Stimulated activated CD8-positive, alpha-beta memory T cell treated with anti-CD3 and anti-CD28 coated beads, Interleukin-12 subunit alpha, Interleukin-12 subunit beta, amount 100 ng/mL, for 4 hours (primary cell): ENCODE measurements at regions not wholly inside any gene's neighbourhood (a gene's known extent, or its start where the extent isn't known, plus 50 kb on each side); places are given as distances from the start of the nearest gene placed in this dataset.
"Not testable (repeated sequence)": the region's sequence is repeated elsewhere in the genome, so short reads cannot be mapped to it uniquely, and the experiment has no call there.

Experiments
- DNase-seq: peaks from one replicate; pipeline ENCODE4 v3.0.0-alpha.2; 2020; ENCODE audit warnings: low read depth

DNA sequence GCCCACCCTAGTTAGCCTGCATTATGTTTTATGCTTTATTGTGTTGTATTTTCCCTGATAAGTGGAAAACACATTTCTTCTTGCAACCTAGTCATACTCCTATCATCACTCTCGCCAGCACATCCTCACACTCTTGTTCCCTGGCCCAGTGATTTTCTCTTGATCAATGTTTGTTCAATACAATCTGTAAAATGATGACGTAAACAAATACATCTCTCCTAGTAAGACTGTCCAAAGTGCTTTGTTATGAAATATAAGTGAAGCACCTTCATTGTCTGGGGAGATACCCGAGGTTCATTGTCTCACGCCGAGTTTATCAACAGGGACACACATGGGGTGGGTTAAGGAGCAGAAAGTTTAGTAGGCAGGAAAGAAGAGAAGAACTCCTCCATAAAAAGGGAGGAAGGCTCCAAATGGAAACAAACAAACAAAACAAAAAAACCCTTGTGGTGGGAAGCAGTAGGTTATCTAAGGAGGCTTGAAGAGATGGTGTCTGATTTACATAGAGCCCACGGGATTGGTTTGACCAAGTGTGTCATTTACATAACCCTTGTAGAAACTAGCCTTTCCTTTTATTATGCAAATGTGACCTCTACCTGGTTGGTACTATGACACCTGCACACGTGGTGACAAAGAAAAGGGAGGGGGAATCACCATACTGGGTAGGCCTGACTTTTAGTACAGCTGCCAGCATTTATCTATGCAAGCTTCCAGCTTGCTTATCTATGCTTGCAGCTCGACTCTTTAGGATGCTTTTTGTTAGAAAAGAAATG, 1317.9 kb upstream of the SPRY2 start:
- DNase-seq = no peak

DNA sequence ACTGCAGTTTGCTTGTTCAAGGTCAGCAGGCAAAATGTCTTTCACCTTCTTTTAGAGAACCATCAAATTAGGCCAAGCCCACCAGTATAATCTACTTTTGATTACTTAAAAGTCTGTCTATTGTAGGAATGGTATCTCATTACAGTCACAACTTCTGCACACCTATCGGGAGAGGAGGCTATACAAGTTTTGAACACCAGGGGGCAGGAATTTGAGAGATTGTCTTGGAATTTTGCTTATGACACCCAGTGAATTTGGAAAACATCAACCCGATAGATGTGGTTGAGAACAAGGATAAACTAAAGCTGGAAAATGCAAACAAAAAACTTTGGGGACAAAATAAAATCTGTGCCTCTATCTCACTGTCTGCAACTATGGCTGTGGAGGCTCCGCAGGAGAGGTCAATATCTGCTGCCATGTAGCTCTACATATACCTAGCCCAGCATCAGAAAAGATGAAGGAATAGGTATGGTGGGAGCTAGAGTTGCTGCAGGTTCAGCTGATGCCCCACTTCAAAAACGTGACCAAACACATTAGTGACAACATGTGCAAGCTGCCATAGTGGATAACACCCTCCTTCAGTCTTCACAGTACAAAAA, 1299.2 kb upstream of the SPRY2 start:
- DNase-seq = no peak

DNA sequence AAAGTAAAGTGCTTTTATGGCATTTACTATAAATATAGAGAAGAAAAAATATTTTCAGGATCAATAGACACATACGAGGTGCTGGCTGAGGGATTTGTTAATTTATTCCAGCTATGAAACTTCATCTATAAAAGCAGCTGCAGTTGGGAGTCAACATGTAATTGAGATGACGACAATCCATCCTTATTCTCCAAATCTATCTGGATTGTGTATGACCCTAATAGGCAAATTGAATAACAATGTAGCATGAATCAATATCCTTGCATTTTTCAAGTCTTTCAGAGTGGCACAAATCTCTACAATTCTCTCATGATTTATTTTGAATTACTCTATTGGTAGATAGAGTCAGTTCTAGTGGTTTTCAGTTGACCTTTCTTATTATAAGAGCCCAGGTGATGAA, 1296.5 kb upstream of the SPRY2 start:
- DNase-seq = no peak

DNA sequence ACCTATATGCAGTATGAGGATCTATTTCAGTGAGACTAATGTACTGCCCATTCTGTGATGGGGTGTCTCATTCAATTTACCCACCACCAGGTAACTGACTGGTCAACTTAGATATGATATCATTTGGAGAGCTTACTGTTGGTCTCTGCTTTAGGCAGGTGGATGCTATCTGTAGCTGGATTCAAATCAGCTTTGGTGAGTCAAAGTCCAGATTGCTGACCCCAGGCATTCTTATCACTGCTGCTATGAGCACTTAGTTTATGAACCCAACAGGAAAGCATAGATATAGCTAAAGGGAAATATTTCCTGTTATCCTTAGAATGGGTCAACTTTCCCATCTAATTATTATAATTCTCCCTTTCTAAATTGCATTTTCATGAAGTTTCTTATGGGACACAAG, 1295.2 kb upstream of the SPRY2 start:
- DNase-seq = no peak

DNA sequence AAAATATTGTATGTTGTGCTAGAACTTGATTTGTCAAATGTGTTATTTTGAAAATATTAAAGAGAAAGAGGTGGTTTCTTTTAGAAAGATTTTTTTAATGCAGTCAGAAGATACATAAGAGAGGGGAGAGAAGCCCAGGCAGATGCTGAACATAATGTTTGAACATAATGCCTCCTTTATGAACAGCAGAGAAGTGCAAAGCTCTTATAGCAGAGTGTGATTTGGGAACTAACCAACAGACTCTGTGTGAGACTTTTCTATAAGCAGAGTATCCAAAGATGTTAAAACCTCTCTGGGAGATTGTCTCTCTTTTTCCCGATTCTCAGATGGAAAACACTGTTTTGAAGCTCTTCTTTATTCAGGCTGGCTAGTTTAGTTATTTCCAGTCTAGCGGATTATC, 1274.1 kb upstream of the SPRY2 start:
- no peak for DNase-seq

DNA sequence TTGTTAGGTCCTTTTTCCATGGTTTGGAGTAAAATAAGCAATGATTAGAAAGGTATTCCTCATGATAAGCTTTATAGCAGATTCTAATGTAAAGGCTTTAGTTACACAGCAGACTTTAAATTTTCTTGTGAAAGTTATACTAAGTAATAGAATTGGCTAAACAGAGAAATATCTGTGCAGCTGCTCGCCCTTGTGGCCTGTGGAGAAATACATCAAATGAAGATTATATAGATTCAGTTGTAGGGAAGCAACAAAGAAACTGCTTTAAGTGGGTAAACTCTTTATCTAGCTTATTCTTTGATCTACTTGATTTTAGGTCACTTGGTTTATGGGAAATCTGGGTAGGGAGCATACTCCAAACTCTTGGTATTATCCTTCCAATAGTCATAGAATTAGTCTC, 1269.7 kb upstream of the SPRY2 start:
- DNase-seq = no peak

DNA sequence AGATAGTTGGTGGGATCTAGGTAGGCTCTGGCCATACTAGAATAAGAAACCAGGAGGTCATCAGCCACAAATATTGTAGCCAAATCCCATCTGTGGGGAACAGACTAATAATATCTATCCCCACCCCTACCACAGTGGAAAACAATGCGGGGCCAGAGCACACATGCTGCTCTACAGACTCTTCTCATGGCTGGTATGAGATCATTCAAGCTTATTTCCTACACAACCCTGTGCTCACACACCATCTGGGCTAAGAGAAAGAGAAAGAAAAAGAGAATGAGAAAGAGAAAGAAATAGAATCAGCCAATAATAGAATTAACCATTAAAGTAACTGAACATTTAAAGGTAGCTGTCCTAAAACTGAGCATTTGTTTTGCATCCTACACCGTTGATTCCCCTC, 1268.4 kb upstream of the SPRY2 start:
- DNase-seq = no peak

DNA sequence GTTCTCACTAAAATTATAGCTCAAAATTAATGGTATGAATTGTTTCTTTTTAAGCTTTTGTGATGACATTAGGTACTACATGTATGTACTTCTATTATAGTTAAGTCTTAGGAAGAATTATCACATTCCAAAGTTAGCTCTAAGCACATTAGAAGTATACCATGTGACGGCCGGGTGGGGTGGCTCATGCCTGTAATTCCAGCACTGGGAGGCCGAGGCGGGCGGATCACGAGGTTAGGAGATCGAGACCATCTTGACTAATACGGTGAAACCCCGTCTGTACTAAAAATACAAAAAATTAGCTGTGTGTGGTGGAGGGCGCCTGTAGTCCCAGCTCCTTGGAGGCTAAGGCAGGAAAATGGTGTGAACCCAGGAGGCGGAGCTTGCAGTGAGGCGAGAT, 1265.1 kb upstream of the SPRY2 start:
- no peak for DNase-seq

DNA sequence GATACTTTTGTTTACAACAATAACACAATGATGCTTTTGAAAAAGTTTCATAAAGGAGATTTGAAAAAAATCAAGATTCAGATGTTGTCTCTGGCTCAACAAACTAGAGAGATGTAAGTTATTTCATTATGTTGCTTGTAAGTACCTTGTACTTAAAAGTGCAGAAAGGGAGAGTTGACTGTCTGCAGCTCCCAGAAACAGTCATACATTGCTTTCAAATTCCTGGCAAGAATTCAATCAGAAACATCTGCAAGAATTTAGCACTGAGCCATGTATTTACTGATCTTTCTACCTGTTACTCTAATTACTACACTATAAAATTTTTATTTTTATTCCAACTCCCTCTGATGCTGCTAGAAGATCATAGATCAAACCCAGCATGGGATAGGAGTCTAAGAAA, 1261.3 kb upstream of the SPRY2 start:
- no peak for DNase-seq

DNA sequence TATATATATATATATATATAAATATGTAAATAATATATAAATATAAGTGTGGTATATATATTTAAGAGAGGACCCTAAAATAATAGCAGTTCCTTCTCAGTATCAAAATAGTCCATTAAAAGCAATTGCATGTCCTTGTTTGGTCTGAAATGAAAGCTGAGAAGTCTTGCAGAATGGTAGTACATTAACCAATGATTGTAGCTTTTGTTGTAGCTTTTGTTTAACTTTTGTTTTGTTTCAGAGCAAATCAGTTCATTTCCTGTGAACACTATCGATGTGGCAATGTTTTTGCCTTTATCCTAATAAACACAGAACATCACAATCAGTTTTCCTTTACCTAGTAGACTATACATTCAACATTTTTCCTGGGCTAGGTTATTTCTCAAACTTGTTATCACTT, 1256.2 kb upstream of the SPRY2 start:
- DNase-seq = no peak

DNA sequence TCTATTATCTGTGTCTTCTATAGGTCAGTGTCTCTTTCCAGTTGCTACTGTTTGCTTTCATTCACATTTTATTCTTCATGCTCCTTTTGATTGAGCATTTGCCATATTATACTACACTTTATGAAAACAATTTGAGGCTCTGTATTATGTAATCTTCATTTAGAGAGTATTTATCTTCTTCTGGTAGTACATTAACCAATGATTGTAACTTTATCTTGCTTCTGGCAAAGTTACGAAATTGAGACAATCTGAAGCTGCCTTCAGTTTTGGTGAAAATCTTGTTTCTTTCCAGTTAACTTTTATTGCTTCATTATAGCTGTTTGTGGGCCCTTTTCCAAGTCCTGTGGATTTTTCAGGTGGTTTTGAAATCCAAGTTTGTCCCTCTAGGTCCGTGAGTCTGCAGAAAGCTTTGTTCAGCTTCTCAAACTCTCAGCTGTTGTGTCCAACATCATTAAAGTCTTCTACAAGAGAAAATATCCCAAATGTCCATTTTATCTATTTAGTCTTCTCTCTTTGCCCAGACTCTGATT, 1255.4 kb upstream of the SPRY2 start:
- no peak for DNase-seq

DNA sequence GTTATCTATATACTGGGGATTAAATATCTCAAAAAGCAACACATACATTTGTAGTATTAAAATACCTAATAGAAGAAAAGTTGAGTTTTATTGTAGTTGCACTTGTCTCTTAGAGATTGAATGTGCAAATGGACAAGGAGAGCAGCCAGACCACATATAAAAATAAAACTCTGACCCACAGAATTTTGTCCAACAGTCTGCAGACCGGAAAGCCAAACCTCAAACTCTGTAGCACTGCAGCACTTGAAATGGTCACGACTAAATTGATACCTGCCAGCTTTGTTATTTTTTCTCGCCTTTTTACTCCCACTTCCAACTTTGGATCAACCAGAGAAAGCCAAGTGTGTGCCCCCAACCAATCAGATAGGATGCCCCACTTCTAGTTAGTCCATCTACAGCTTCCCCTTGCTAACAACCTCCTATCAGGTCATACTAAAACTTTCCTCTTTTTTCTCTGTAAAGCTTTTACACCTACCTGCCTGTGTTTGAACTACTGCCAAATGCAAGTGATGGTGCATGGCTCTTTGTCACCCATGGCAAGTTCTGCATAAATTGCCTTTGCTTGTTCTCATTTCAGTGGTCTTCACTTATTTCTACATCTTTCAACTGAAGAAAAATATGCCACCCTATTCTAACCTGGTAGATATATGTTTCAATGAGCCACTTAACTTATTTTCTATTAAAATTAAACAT, 1250.7 kb upstream of the SPRY2 start:
- no peak for DNase-seq

DNA sequence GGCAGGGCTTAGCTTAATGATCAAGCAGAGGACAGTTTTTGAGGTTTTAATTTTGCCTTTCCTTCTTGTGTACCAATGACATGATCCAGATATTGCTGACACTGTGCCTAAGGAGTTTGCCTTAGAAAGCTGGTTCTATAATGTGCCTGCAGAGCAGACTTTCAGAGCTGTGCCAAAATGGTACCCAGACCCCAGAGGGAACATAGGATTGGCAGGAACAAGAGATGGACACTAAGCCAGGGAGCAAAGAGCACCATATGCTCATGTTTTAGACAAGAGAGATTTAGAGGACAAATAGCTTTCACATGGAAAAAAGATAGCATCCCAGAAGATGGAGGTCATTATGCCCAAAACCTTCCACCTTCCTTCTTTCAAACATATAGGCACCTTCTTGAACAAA, 1241.5 kb upstream of the SPRY2 start:
- no peak for DNase-seq

DNA sequence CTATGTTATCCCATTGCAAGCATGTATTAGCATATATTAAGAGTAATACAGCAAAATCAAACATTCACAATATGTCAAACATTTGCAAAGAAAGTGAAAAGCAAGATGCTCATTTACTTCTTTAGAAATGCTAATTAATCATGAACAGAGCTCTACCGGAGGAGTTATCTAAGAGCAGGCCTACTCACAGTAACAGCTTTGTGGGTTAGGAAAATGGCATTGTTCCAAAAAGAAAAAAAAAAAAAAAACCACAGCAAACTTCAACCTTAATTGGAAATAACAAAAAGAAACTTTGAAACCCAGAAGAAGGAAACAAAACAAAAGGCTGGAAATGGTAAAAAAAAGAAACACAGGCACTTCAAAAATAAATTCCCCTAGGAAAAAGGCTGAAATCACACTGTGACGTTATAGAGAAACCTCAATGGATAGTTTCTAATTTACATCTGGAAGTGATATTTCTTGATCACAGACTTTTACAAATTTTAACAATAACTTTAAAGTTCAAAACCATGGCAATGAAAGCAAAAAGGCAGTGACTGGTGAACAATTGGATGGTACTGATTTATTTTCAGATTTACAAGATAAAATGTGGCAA, 1236.8 kb upstream of the SPRY2 start:
- no peak for DNase-seq

DNA sequence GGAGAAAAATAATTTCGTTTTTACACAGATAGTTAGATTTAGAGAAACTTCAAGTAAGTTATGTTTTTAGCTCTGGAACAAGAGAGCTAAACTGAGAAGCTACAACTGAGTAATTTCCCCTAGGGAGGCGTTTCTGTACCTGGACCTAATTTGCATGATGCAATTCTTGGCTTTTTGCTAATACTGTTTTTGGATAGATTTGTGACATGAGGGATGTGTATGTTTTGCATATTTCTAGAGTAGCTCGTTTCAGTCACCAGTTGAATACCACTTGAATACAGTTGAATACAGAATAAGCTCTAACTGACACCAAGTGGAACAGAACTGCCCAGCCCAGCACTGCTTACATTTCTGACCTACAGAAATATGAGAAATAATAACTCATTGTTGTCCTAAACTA, 1227.9 kb upstream of the SPRY2 start:
- no peak for DNase-seq

DNA sequence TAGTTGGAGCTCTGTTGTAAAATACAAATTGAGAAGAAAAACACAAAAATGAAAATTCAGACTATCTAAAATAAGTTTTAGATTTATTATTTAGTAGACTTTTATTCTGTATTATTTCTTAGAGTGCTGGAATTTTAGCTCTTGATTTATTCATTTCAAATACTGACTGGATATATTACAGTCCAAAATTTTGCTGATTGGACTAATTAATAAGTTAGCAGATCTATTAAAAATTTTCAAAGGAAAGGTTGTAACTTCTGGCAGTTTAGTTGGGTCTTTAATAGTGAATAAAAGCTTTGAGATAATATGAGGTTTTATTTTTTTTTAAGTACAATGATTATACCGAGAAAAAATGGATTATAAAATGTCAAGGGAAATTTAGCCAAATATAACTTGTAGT, 1224.9 kb upstream of the SPRY2 start:
- no peak for DNase-seq

DNA sequence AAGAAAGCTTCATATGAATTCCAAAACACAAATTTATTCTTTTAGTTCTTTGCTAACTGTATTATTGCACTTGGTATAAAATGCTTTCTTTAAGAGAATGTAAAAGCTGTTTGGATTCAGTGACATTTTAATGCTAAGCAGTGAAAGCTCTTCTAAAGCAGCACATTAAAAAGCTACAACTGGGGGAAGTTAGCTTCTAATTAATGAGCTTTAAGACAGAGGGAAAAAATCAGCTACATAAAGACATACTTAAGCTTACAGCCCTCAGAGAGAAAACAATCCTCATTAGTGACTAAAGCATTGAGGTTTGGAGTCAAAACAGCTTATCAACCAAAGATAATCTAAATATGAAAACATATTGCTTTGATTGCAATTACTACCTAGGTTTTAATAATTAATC, 1222.2 kb upstream of the SPRY2 start:
- DNase-seq = no peak

DNA sequence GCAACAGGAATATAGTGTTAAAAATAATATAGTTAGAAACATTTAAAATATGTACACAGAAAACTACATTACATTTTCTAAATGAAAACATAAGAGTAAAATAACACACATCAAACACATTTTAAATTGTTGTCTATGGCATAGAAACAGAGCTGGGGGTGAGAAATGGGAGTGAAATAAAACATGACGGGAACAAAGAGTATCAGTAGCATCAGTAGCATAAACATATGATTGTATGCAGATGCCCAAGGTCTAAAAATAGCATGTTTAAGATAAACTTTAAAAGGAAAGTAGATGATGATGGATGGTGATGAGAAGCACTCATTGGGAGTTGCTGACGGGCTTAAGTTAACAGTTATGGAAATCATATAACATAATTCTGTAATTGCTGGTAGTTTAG, 1221.7 kb upstream of the SPRY2 start:
- no peak for DNase-seq

DNA sequence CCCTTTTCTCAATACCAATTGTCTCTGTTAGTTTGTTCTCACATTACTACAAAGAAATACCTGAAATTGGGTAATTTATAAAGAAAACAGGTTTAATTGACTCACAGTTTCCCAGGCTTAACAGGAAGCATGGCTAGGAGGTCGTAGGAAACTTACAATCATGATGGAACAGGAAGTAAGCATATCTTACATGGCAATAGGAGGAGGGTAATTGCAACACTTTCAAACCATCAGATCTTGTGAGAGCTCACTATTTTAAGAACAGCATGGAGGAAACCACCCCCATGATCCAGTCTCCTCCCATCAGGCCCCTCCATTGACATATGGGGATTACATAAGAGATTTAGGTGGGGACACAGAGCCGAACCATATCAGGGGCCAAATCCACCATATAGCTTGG, 1210.1 kb upstream of the SPRY2 start:
- no peak for DNase-seq

DNA sequence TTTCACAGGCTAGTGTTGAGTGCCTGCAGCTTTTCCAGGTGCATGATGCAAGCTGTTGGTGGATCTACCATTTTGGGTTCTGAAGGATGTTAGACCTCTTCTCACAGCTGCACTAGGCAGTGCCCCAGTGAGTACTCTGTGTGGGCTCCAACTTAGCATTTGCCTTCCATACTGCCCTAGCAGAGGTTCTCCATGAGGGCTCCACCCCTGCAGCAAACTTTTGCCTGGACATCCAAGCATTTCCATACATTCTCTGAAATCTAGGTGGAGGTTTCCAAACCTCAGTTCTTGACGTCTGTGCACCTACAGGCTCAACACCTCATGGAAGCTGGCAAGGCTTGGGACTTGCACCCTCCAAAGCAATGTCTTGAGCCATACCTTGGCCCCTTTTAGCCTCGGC, 1205.4 kb upstream of the SPRY2 start:
- not testable (repeated sequence) for DNase-seq

DNA sequence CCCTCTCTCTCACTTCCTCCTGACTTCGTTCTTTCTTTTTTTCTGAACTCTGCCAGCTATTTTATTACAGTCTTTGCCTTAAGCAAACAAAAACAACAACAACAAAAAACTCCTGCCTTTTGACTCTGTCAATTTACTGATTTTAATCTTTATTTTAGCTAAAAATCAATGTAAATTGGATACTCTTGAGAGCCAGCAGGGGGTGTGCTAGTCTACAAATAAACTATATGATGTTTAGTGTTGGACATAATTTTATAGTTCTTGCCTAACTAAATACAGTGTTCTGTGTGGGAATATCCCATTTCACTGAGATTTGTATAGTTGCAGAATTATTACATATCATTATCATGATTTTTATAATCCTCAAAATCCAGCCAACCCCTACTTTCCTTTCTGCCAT, 1199.9 kb upstream of the SPRY2 start:
- DNase-seq = no peak

DNA sequence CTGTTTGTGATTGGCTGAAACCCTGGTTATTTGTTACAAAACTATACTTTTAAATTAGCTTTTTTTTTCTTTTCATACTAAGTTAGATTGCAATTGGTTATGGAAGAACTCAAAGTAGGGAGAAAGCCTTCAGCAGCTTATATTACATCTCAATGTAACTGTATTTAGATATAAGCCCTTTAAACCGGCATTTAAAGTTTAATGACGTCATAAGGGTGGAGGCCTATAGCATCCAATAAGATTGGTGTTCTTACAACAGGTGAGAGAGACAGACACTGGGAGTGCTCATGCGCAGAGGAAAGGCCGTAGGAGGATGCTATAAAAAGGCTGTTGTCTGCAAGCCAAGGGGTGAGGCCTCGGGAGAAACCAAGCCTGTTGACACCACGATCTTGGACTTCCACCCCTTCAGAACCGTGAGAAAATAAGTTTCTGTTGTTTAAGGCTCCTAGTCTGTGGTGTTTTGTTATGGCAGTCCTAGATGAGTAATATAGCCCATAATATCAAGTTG, 1198.8 kb upstream of the SPRY2 start:
- no peak for DNase-seq

DNA sequence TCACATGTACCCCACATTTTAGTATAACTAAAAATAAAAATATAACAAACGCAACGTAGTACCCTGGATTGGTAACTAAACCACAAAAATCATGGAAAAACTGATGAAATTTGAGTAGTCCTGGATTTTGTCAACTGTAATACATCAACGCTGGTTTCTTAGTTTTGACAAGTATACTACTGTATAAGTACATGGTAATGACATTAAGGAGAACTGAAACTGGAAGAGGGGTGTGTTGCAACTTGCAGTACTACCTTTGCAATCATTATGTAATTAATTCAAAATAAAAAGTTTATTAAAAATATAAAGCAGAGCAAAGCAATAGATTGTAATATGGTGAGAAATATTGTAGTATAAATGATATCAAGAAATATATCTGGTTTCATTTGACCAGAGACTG, 1158.0 kb upstream of the SPRY2 start:
- no peak for DNase-seq
